GM12874 (cell line): ENCODE measurements at regions not wholly inside any gene's neighbourhood (a gene's known extent, or its start where the extent isn't known, plus 50 kb on each side); places are given as distances from the start of the nearest gene placed in this dataset.

Experiments used
- CTCF ChIP-seq: IDR thresholded peaks from 2 replicates; pipeline ENCODE4 v1.5.1; 2011; ENCODE audit warnings: low read depth, mild to moderate bottlenecking, control low read depth, low read length, moderate library complexity; ENCODE audit not compliant: insufficient read depth

- no peak for TF ChIP-seq CTCF
These were observed 363.9 kb downstream of the KCNJ3 start for GRCh38 chr2:155062250-155062921.

- TF ChIP-seq CTCF = no peak
These were observed 362.4 kb downstream of the KCNJ3 start for GRCh38 chr2:155060896-155061295.

- no peak for TF ChIP-seq CTCF
These were observed 356.2 kb downstream of the KCNJ3 start for GRCh38 chr2:155054712-155055111.

- no peak for TF ChIP-seq CTCF
These were observed 344.6 kb downstream of the KCNJ3 start for GRCh38 chr2:155043097-155043496.

- TF ChIP-seq CTCF = no peak
These were observed 336.8 kb downstream of the KCNJ3 start for GRCh38 chr2:155035308-155035707.

- TF ChIP-seq CTCF = no peak
These were observed 335.2 kb downstream of the KCNJ3 start for GRCh38 chr2:155033652-155034051.

- TF ChIP-seq CTCF = no peak
These were observed 331.8 kb downstream of the KCNJ3 start for GRCh38 chr2:155030296-155030695.

GRCh38 chr2:155026651-155027174 is 328.2 kb downstream of the KCNJ3 start:
- no peak for TF ChIP-seq CTCF
